ENCODE measurements at regions not wholly inside any gene's neighbourhood (a gene's known extent, or its start where the extent isn't known, plus 50 kb on each side); places are given as distances from the start of the nearest gene placed in this dataset.

DNA sequence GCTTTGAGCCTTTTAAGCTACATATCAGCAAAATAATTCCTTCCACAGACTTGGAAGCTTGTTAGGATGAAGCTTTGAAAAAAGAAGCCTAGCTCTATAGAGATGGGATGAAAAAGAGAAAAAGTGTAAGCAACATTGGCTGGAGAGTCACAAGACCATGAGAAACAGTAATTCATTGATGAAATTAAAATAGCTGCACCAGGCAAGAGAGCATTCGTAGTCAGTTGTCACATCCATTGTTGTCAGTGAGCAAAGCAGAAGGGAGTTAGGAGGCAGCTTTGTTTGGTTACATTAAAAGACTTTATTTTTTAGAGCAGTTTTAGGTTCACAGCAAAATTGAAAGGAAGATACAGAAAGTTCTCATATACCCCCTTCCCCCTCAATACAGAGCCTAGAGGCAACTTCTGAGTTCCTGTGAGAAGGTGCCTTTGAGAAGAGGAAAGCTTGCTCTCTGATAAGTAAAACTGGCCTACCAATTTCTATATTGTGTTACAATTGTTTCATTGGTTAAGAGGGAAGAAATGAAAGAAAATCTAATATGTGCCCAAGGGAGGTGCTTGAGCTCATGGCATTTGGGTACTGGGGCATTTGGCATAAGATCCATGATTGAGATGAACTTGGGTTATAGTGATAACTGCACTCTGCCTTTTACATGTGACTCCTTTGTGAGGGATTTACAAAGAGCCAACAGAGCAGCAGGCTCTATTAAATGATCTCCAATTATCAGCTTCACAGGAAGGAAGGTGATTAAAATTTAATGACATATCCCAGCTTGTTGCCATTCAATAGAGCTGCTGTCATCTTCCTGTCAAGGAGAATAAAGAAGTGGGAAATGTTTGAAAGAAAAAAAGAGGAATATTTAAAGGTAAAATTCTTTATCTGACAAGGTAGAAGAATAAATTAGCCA lies 361.3 kb upstream of the TMTC1 start:
- Histone ChIP-seq H2BK5ac (ENCODE audit: low read depth, low read length, poor library complexity, severe bottlenecking) (no peak overlapping the region), H3K18ac (ENCODE audit: low read depth in 1 of 2, low read length in 2 of 2) (no peak overlapping the region), H3K14ac (ENCODE audit: low read length in 2 of 2) (no peak overlapping the region), H2BK120ac (ENCODE audit: low read depth, low read length) (no peak overlapping the region), H3K4me2 (ENCODE audit: low read length, poor library complexity, severe bottlenecking) (no peak overlapping the region), H3K27me3 (ENCODE audit: control insufficient read depth in 1 of 2, insufficient read depth in 1 of 2, low read length in 2 of 2) (no peaks in the 10 kb centered on the region), H3K9ac (ENCODE audit: low read length) (no peak overlapping the region), H3K27ac (ENCODE audit: low read length, poor library complexity, severe bottlenecking) (no peak overlapping the region), H3K4ac (ENCODE audit: low read depth in 1 of 2, low read length in 2 of 2) (no peak overlapping the region), H3K4me3 (ENCODE audit: insufficient read depth in 1 of 2, low read depth in 1 of 2, low read length in 2 of 2) (no peak overlapping the region), H2BK15ac (ENCODE audit: low read depth, poor library complexity, severe bottlenecking) (no peak overlapping the region), H3K36me3 (ENCODE audit: control insufficient read depth in 1 of 2, insufficient read depth in 2 of 2, low read depth in 1 of 2, low read length in 2 of 2) (no peaks in the 10 kb centered on the region), H3K4me1 (ENCODE audit: control insufficient read depth, insufficient read depth, low read depth, low read length) (no peaks in the 10 kb centered on the region), H3K23ac (ENCODE audit: low read length in 2 of 2) (no peak overlapping the region), H3K9me3 (ENCODE audit: control insufficient read depth, low read length) (no peaks in the 10 kb centered on the region), H4K8ac (ENCODE audit: low read length) (no peak overlapping the region), H2BK12ac (ENCODE audit: low read length in 2 of 2) (no peak overlapping the region), H2AFZ (ENCODE audit: low read depth, low read length) (no peak overlapping the region), H2AK5ac (ENCODE audit: low read length, severe bottlenecking) (no peak overlapping the region), H3K79me1 (replicated peaks; ENCODE audit: low read length, poor library complexity, severe bottlenecking) (no peaks in the 10 kb centered on the region), H4K91ac (ENCODE audit: low read length) (no peak overlapping the region)
- WGBS, result 92% methylated on average over 1 of the region's 1 CpG
- DNase-seq, result no peak

GRCh38 chr12:30142301-30142700 lies 358.6 kb upstream of the TMTC1 start:
- Histone ChIP-seq H2BK120ac (ENCODE audit: low read depth, low read length) (no peak overlapping the region), H3K4me3 (ENCODE audit: insufficient read depth in 1 of 2, low read depth in 1 of 2, low read length in 2 of 2) (no peak overlapping the region), H4K8ac (ENCODE audit: low read length) (no peak overlapping the region), H2BK12ac (ENCODE audit: low read length in 2 of 2) (no peak overlapping the region), H3K9ac (ENCODE audit: low read length) (no peak overlapping the region), H3K4me1 (ENCODE audit: control insufficient read depth, insufficient read depth, low read depth, low read length) (no peaks in the 10 kb centered on the region), H3K4ac (ENCODE audit: low read depth in 1 of 2, low read length in 2 of 2) (no peak overlapping the region), H3K9me3 (ENCODE audit: control insufficient read depth, low read length) (no peaks in the 10 kb centered on the region), H3K36me3 (ENCODE audit: control insufficient read depth in 1 of 2, insufficient read depth in 2 of 2, low read depth in 1 of 2, low read length in 2 of 2) (no peaks in the 10 kb centered on the region), H3K27ac (ENCODE audit: low read length, poor library complexity, severe bottlenecking) (no peak overlapping the region), H2BK5ac (ENCODE audit: low read depth, low read length, poor library complexity, severe bottlenecking) (no peak overlapping the region), H2AFZ (ENCODE audit: low read depth, low read length) (no peak overlapping the region), H3K18ac (ENCODE audit: low read depth in 1 of 2, low read length in 2 of 2) (no peak overlapping the region), H3K79me1 (replicated peaks; ENCODE audit: low read length, poor library complexity, severe bottlenecking) (no peaks in the 10 kb centered on the region), H2AK5ac (ENCODE audit: low read length, severe bottlenecking) (no peak overlapping the region), H3K14ac (ENCODE audit: low read length in 2 of 2) (no peak overlapping the region), H4K91ac (ENCODE audit: low read length) (no peak overlapping the region), H2BK15ac (ENCODE audit: low read depth, poor library complexity, severe bottlenecking) (no peak overlapping the region), H3K23ac (ENCODE audit: low read length in 2 of 2) (no peak overlapping the region), H3K27me3 (ENCODE audit: control insufficient read depth in 1 of 2, insufficient read depth in 1 of 2, low read length in 2 of 2) (no peaks in the 10 kb centered on the region), H3K4me2 (ENCODE audit: low read length, poor library complexity, severe bottlenecking) (no peak overlapping the region)
- WGBS, result 25% methylated on average over 1 of the region's 2 CpGs
- DNase-seq, result peak; percentile 40

- Histone ChIP-seq H3K18ac (ENCODE audit: low read depth in 1 of 2, low read length in 2 of 2) (no peak overlapping the region), H2AFZ (ENCODE audit: low read depth, low read length) (no peak overlapping the region), H3K4me2 (ENCODE audit: low read length, poor library complexity, severe bottlenecking) (no peak overlapping the region), H3K4me1 (ENCODE audit: control insufficient read depth, insufficient read depth, low read depth, low read length) (no peaks in the 10 kb centered on the region), H3K4me3 (ENCODE audit: insufficient read depth in 1 of 2, low read depth in 1 of 2, low read length in 2 of 2) (no peak overlapping the region), H3K27me3 (ENCODE audit: control insufficient read depth in 1 of 2, insufficient read depth in 1 of 2, low read length in 2 of 2) (no peaks in the 10 kb centered on the region), H3K14ac (ENCODE audit: low read length in 2 of 2) (no peak overlapping the region), H2BK120ac (ENCODE audit: low read depth, low read length) (no peak overlapping the region), H2BK15ac (ENCODE audit: low read depth, poor library complexity, severe bottlenecking) (no peak overlapping the region), H3K4ac (ENCODE audit: low read depth in 1 of 2, low read length in 2 of 2) (no peak overlapping the region), H3K36me3 (ENCODE audit: control insufficient read depth in 1 of 2, insufficient read depth in 2 of 2, low read depth in 1 of 2, low read length in 2 of 2) (no peaks in the 10 kb centered on the region), H2BK12ac (ENCODE audit: low read length in 2 of 2) (no peak overlapping the region), H3K23ac (ENCODE audit: low read length in 2 of 2) (no peak overlapping the region), H3K79me1 (replicated peaks; ENCODE audit: low read length, poor library complexity, severe bottlenecking) (no peaks in the 10 kb centered on the region), H3K27ac (ENCODE audit: low read length, poor library complexity, severe bottlenecking) (no peak overlapping the region), H2BK5ac (ENCODE audit: low read depth, low read length, poor library complexity, severe bottlenecking) (no peak overlapping the region), H4K8ac (ENCODE audit: low read length) (no peak overlapping the region), H3K9ac (ENCODE audit: low read length) (no peak overlapping the region), H3K9me3 (ENCODE audit: control insufficient read depth, low read length) (no peaks in the 10 kb centered on the region), H4K91ac (ENCODE audit: low read length) (no peak overlapping the region), H2AK5ac (ENCODE audit: low read length, severe bottlenecking) (no peak overlapping the region)
- 56% methylated on average over 2 of the region's 2 CpGs for WGBS
- DNase-seq, result peak; percentile 63
These were observed 354.7 kb upstream of the TMTC1 start for GRCh38 chr12:30138483-30138882.

DNA sequence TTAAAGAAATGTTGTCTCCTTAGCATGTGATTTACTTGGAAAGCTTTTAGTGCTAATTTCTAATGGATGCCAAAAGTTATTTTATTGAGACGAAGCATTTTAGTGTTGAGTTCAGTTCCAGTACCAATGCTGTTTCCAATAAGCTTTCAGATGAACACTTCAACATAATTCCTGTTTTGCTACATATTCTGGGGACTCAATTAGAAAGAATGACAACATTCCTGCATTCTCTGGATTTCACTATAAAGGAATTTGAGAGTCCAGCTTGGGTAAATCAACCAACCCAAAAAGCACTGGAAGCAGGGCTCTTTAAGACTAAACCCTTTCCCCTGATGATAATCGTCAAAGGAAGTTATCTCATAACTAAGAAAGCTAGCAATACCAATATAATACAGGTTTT lies 353.0 kb upstream of the TMTC1 start:
- no peak overlapping the region for H2BK120ac ChIP-seq (ENCODE audit: low read depth, low read length)
- no peaks in the 10 kb centered on the region for H3K27me3 ChIP-seq (ENCODE audit: control insufficient read depth in 1 of 2, insufficient read depth in 1 of 2, low read length in 2 of 2)
- H3K4me2 ChIP-seq (ENCODE audit: low read length, poor library complexity, severe bottlenecking), result no peak overlapping the region
- no peak overlapping the region for H3K4ac ChIP-seq (ENCODE audit: low read depth in 1 of 2, low read length in 2 of 2)
- no peak overlapping the region for H3K18ac ChIP-seq (ENCODE audit: low read depth in 1 of 2, low read length in 2 of 2)
- no peak overlapping the region for H3K14ac ChIP-seq (ENCODE audit: low read length in 2 of 2)
- H2AFZ ChIP-seq (ENCODE audit: low read depth, low read length), result no peak overlapping the region
- no peak overlapping the region for H3K9ac ChIP-seq (ENCODE audit: low read length)
- H3K36me3 ChIP-seq (ENCODE audit: control insufficient read depth in 1 of 2, insufficient read depth in 2 of 2, low read depth in 1 of 2, low read length in 2 of 2), result no peaks in the 10 kb centered on the region
- H3K27ac ChIP-seq (ENCODE audit: low read length, poor library complexity, severe bottlenecking), result no peak overlapping the region
- no peak for DNase-seq
- no peaks in the 10 kb centered on the region for H3K4me1 ChIP-seq (ENCODE audit: control insufficient read depth, insufficient read depth, low read depth, low read length)
- no peaks in the 10 kb centered on the region for H3K79me1 ChIP-seq (replicated peaks; ENCODE audit: low read length, poor library complexity, severe bottlenecking)
- H2AK5ac ChIP-seq (ENCODE audit: low read length, severe bottlenecking), result no peak overlapping the region
- no peak overlapping the region for H2BK15ac ChIP-seq (ENCODE audit: low read depth, poor library complexity, severe bottlenecking)
- no peak overlapping the region for H2BK5ac ChIP-seq (ENCODE audit: low read depth, low read length, poor library complexity, severe bottlenecking)
- H4K91ac ChIP-seq (ENCODE audit: low read length), result no peak overlapping the region
- no peaks in the 10 kb centered on the region for H3K9me3 ChIP-seq (ENCODE audit: control insufficient read depth, low read length)
- no peak overlapping the region for H2BK12ac ChIP-seq (ENCODE audit: low read length in 2 of 2)
- no CpG with 5 or more reads among the region's 2 CpGs for WGBS
- no peak overlapping the region for H3K23ac ChIP-seq (ENCODE audit: low read length in 2 of 2)
- no peak overlapping the region for H4K8ac ChIP-seq (ENCODE audit: low read length)
- no peak overlapping the region for H3K4me3 ChIP-seq (ENCODE audit: insufficient read depth in 1 of 2, low read depth in 1 of 2, low read length in 2 of 2)

Measured in mesenchymal stem cell (in vitro differentiated cells and primary cell).